IPS-20b (cell line): ENCODE measurements at regions not wholly inside any gene's neighbourhood (a gene's known extent, or its start where the extent isn't known, plus 50 kb on each side); places are given as distances from the start of the nearest gene placed in this dataset.

Experiments used
- H3K27ac ChIP-seq: one replicate; pipeline ENCODE4 v1.5.1; 2013; ENCODE audit warnings: low read length
- H3K27me3 ChIP-seq: 2 replicates; pipeline ENCODE4 v1.6.1; 2013; ENCODE audit warnings: mild to moderate bottlenecking, low read length, inconsistent platforms; ENCODE audit not compliant: insufficient read depth
- H3K36me3 ChIP-seq: 2 replicates; pipeline ENCODE4 v1.6.1; 2013; ENCODE audit warnings: low read depth, mild to moderate bottlenecking, inconsistent platforms, low read length, moderate library complexity; ENCODE audit not compliant: insufficient read depth
- H3K4me1 ChIP-seq: 2 replicates; pipeline ENCODE4 v1.6.1; 2013; ENCODE audit warnings: mild to moderate bottlenecking, control low read depth, inconsistent platforms, low read length, moderate library complexity; ENCODE audit not compliant: insufficient read depth
- H3K4me3 ChIP-seq: 2 replicates; pipeline ENCODE4 v1.5.1; 2013; ENCODE audit warnings: mild to moderate bottlenecking, low read length, inconsistent platforms
- H3K9ac ChIP-seq: 2 replicates; pipeline ENCODE4 v1.6.1; 2013; ENCODE audit warnings: low read depth, mild to moderate bottlenecking, inconsistent platforms, low read length, moderate library complexity
- H3K9me3 ChIP-seq: 2 replicates; pipeline ENCODE4 v1.6.1; 2013; ENCODE audit warnings: mild to moderate bottlenecking, low read depth, low read length, inconsistent platforms; ENCODE audit not compliant: insufficient read depth

- Histone ChIP-seq H3K36me3 (no peaks in the 10 kb centered on the region), H3K27ac (no peak overlapping the region), H3K9me3 (no peaks in the 10 kb centered on the region), H3K4me3 (no peak overlapping the region), H3K9ac (no peak overlapping the region), H3K4me1 (no peaks in the 10 kb centered on the region), H3K27me3 (no peaks in the 10 kb centered on the region)
These were observed 554.3 kb upstream of the LRRC4C start for GRCh38 chr11:42013656-42014201.

- no peak overlapping the region for H3K4me3 ChIP-seq
- no peaks in the 10 kb centered on the region for H3K36me3 ChIP-seq
- no peak overlapping the region for H3K27ac ChIP-seq
- H3K4me1 ChIP-seq = no peaks in the 10 kb centered on the region
- H3K27me3 ChIP-seq = no peaks in the 10 kb centered on the region
- H3K9ac ChIP-seq = no peak overlapping the region
- peaks cover 1% of the 10 kb centered on the region; the same call in 1 of the 2 replicates for H3K9me3 ChIP-seq
These were observed 562.5 kb upstream of the LRRC4C start for GRCh38 chr11:42021911-42022310.

GRCh38 chr11:42023267-42023666, 563.8 kb upstream of the LRRC4C start:
- Histone ChIP-seq H3K9ac (no peak overlapping the region), H3K27ac (no peak overlapping the region), H3K9me3 (peaks cover 8% of the 10 kb centered on the region; the same call in 1 of the 2 replicates), H3K36me3 (no peaks in the 10 kb centered on the region), H3K4me1 (no peaks in the 10 kb centered on the region), H3K4me3 (no peak overlapping the region), H3K27me3 (no peaks in the 10 kb centered on the region)

- Histone ChIP-seq H3K27me3 (no peaks in the 10 kb centered on the region), H3K9me3 (peaks cover 8% of the 10 kb centered on the region; the same call in 1 of the 2 replicates), H3K27ac (no peak overlapping the region), H3K9ac (no peak overlapping the region), H3K4me3 (no peak overlapping the region), H3K4me1 (no peaks in the 10 kb centered on the region), H3K36me3 (no peaks in the 10 kb centered on the region)
These were observed 565.8 kb upstream of the LRRC4C start for GRCh38 chr11:42025121-42025803.

GRCh38 chr11:42034826-42035225, 575.4 kb upstream of the LRRC4C start:
- Histone ChIP-seq H3K9ac (no peak overlapping the region), H3K9me3 (no peaks in the 10 kb centered on the region), H3K27ac (no peak overlapping the region)

GRCh38 chr11:42036201-42036600, 576.7 kb upstream of the LRRC4C start:
- Histone ChIP-seq H3K27ac (no peak overlapping the region), H3K4me3 (no peak overlapping the region), H3K4me1 (no peaks in the 10 kb centered on the region), H3K9ac (no peak overlapping the region), H3K27me3 (no peaks in the 10 kb centered on the region), H3K9me3 (no peaks in the 10 kb centered on the region), H3K36me3 (no peaks in the 10 kb centered on the region)

More at GRCh38 chr11:42034826-42035225, 575.4 kb upstream of the LRRC4C start:
- H3K4me1 ChIP-seq = no peaks in the 10 kb centered on the region
- no peak overlapping the region for H3K4me3 ChIP-seq
- no peaks in the 10 kb centered on the region for H3K27me3 ChIP-seq
- H3K36me3 ChIP-seq = no peaks in the 10 kb centered on the region

- H3K4me3 ChIP-seq = no peak overlapping the region
- H3K9me3 ChIP-seq = no peaks in the 10 kb centered on the region; the same call in 1 of the 2 replicates
These were observed 583.9 kb upstream of the LRRC4C start for GRCh38 chr11:42043312-42043711.

GRCh38 chr11:42047637-42048555, 588.4 kb upstream of the LRRC4C start:
- H3K27ac ChIP-seq = no peak overlapping the region
- no peak overlapping the region for H3K9ac ChIP-seq
- H3K27me3 ChIP-seq = no peaks in the 10 kb centered on the region
- H3K4me3 ChIP-seq = no peak overlapping the region
- no peaks in the 10 kb centered on the region for H3K36me3 ChIP-seq
- no peaks in the 10 kb centered on the region; the same call in 1 of the 2 replicates for H3K9me3 ChIP-seq
- no peaks in the 10 kb centered on the region for H3K4me1 ChIP-seq

More at GRCh38 chr11:42043312-42043711, 583.9 kb upstream of the LRRC4C start:
- Histone ChIP-seq H3K27ac (no peak overlapping the region), H3K4me1 (no peaks in the 10 kb centered on the region), H3K9ac (no peak overlapping the region), H3K27me3 (no peaks in the 10 kb centered on the region), H3K36me3 (no peaks in the 10 kb centered on the region)

GRCh38 chr11:42049186-42049585, 589.7 kb upstream of the LRRC4C start:
- Histone ChIP-seq H3K9ac (no peak overlapping the region), H3K27me3 (no peaks in the 10 kb centered on the region), H3K27ac (no peak overlapping the region), H3K9me3 (no peaks in the 10 kb centered on the region; the same call in 1 of the 2 replicates), H3K36me3 (no peaks in the 10 kb centered on the region), H3K4me1 (no peaks in the 10 kb centered on the region), H3K4me3 (no peak overlapping the region)

GRCh38 chr11:42049650-42050049, 590.2 kb upstream of the LRRC4C start:
- no peaks in the 10 kb centered on the region for H3K4me1 ChIP-seq
- no peaks in the 10 kb centered on the region for H3K9me3 ChIP-seq
- no peaks in the 10 kb centered on the region for H3K36me3 ChIP-seq
- no peaks in the 10 kb centered on the region for H3K27me3 ChIP-seq
- no peak overlapping the region for H3K27ac ChIP-seq
- no peak overlapping the region for H3K9ac ChIP-seq
- H3K4me3 ChIP-seq = no peak overlapping the region

GRCh38 chr11:42054351-42054900, 595.0 kb upstream of the LRRC4C start:
- no peak overlapping the region for H3K27ac ChIP-seq
- no peak overlapping the region for H3K9ac ChIP-seq
- H3K4me1 ChIP-seq = no peaks in the 10 kb centered on the region
- no peaks in the 10 kb centered on the region for H3K27me3 ChIP-seq
- H3K36me3 ChIP-seq = no peaks in the 10 kb centered on the region
- H3K4me3 ChIP-seq = no peak overlapping the region
- no peaks in the 10 kb centered on the region for H3K9me3 ChIP-seq
